HUES6 (cell line): ENCODE measurements at regions not wholly inside any gene's neighbourhood (a gene's known extent, or its start where the extent isn't known, plus 50 kb on each side); places are given as distances from the start of the nearest gene placed in this dataset.
"Not testable (repeated sequence)": the region's sequence is repeated elsewhere in the genome, so short reads cannot be mapped to it uniquely, and the experiment has no call there.

Source experiments
- H3K27ac ChIP-seq: 2 replicates; pipeline ENCODE4 v1.7.0; 2013; ENCODE audit warnings: low read depth, mild to moderate bottlenecking, low read length, inconsistent platforms
- H3K27me3 ChIP-seq: 2 replicates; pipeline ENCODE4 v1.6.1; 2013; ENCODE audit warnings: low read length; ENCODE audit not compliant: control insufficient read depth, insufficient read depth
- H3K36me3 ChIP-seq: 2 replicates; pipeline ENCODE4 v1.6.1; 2013; ENCODE audit warnings: low read length; ENCODE audit not compliant: control insufficient read depth, insufficient read depth
- H3K4me1 ChIP-seq: 2 replicates; pipeline ENCODE4 v1.6.1; 2013; ENCODE audit warnings: low read length; ENCODE audit not compliant: control insufficient read depth, insufficient read depth
- H3K4me3 ChIP-seq: 2 replicates; pipeline ENCODE4 v1.5.1; 2013; ENCODE audit warnings: low read depth, low read length
- H3K9ac ChIP-seq: one replicate; pipeline ENCODE4 v1.6.1; 2013; ENCODE audit warnings: mild to moderate bottlenecking, low read length
- H3K9me3 ChIP-seq: 2 replicates; pipeline ENCODE4 v1.6.1; 2013; ENCODE audit warnings: low read depth, low read length; ENCODE audit not compliant: control insufficient read depth, insufficient read depth

GRCh38 chr3:164419220-164419619, 659.1 kb downstream of the SI start:
- no peak overlapping the region for H3K4me3 ChIP-seq
- no peaks in the 10 kb centered on the region for H3K9me3 ChIP-seq
- no peaks in the 10 kb centered on the region for H3K4me1 ChIP-seq
- H3K36me3 ChIP-seq, result no peaks in the 10 kb centered on the region
- H3K9ac ChIP-seq, result no peak overlapping the region
- H3K27me3 ChIP-seq, result no peaks in the 10 kb centered on the region
- no peak overlapping the region for H3K27ac ChIP-seq

- H3K27ac ChIP-seq, result no peak overlapping the region
- no peak overlapping the region for H3K4me3 ChIP-seq
- H3K4me1 ChIP-seq, result no peaks in the 10 kb centered on the region
- no peaks in the 10 kb centered on the region for H3K36me3 ChIP-seq
- no peaks in the 10 kb centered on the region for H3K9me3 ChIP-seq
- H3K9ac ChIP-seq, result no peak overlapping the region
- no peaks in the 10 kb centered on the region for H3K27me3 ChIP-seq
Measured at GRCh38 chr3:164418414-164418813, 659.9 kb downstream of the SI start.

- no peak overlapping the region for H3K27ac ChIP-seq
- H3K4me3 ChIP-seq, result no peak overlapping the region
- no peaks in the 10 kb centered on the region for H3K9me3 ChIP-seq
- H3K9ac ChIP-seq, result no peak overlapping the region
- no peaks in the 10 kb centered on the region for H3K36me3 ChIP-seq
- no peaks in the 10 kb centered on the region for H3K27me3 ChIP-seq
- no peaks in the 10 kb centered on the region for H3K4me1 ChIP-seq
Measured at GRCh38 chr3:164417955-164418354, 660.3 kb downstream of the SI start.

GRCh38 chr3:164416491-164417222, 661.6 kb downstream of the SI start:
- Histone ChIP-seq H3K9me3 (no peaks in the 10 kb centered on the region), H3K36me3 (no peaks in the 10 kb centered on the region), H3K27ac (no peak overlapping the region), H3K4me1 (no peaks in the 10 kb centered on the region), H3K4me3 (no peak overlapping the region), H3K27me3 (no peaks in the 10 kb centered on the region), H3K9ac (no peak overlapping the region)

- peaks cover 5% of the 10 kb centered on the region; the same call in 1 of the 2 replicates for H3K4me1 ChIP-seq
Measured at GRCh38 chr3:164408326-164408725, 670.0 kb downstream of the SI start.

GRCh38 chr3:164407111-164407510, 671.2 kb downstream of the SI start:
- peaks cover 5% of the 10 kb centered on the region; the same call in 1 of the 2 replicates for H3K4me1 ChIP-seq
- H3K9ac ChIP-seq, result no peak overlapping the region
- no peaks in the 10 kb centered on the region for H3K27me3 ChIP-seq
- H3K36me3 ChIP-seq, result no peaks in the 10 kb centered on the region
- no peak overlapping the region for H3K4me3 ChIP-seq
- H3K27ac ChIP-seq, result no peak overlapping the region
- no peaks in the 10 kb centered on the region for H3K9me3 ChIP-seq

More at GRCh38 chr3:164408326-164408725, 670.0 kb downstream of the SI start:
- H3K27ac ChIP-seq, result no peak overlapping the region
- no peaks in the 10 kb centered on the region for H3K9me3 ChIP-seq
- no peak overlapping the region for H3K4me3 ChIP-seq
- H3K9ac ChIP-seq, result no peak overlapping the region
- H3K36me3 ChIP-seq, result no peaks in the 10 kb centered on the region
- no peaks in the 10 kb centered on the region for H3K27me3 ChIP-seq

- no peak overlapping the region for H3K27ac ChIP-seq
- H3K9me3 ChIP-seq, result no peaks in the 10 kb centered on the region
- no peak overlapping the region for H3K9ac ChIP-seq
- H3K27me3 ChIP-seq, result no peaks in the 10 kb centered on the region
- peaks cover 5% of the 10 kb centered on the region; the same call in 1 of the 2 replicates for H3K4me1 ChIP-seq
- H3K4me3 ChIP-seq, result no peak overlapping the region
- no peaks in the 10 kb centered on the region for H3K36me3 ChIP-seq
Measured at GRCh38 chr3:164406281-164406680, 672.0 kb downstream of the SI start.

- no peaks in the 10 kb centered on the region for H3K9me3 ChIP-seq
- H3K9ac ChIP-seq, result no peak overlapping the region
- H3K27ac ChIP-seq, result no peak overlapping the region
- H3K36me3 ChIP-seq, result no peaks in the 10 kb centered on the region
- peaks cover 5% of the 10 kb centered on the region; the same call in 1 of the 2 replicates for H3K4me1 ChIP-seq
- H3K27me3 ChIP-seq, result no peaks in the 10 kb centered on the region
- no peak overlapping the region for H3K4me3 ChIP-seq
Measured at GRCh38 chr3:164401923-164402322, 676.4 kb downstream of the SI start.

GRCh38 chr3:164401440-164401839, 676.9 kb downstream of the SI start:
- H3K27me3 ChIP-seq, H3K4me3 ChIP-seq, H3K27ac ChIP-seq, H3K36me3 ChIP-seq, H3K4me1 ChIP-seq, H3K9me3 ChIP-seq, H3K9ac ChIP-seq: not testable (repeated sequence)

- H3K9ac ChIP-seq, result no peak overlapping the region
- H3K36me3 ChIP-seq, result no peaks in the 10 kb centered on the region
- no peak overlapping the region for H3K4me3 ChIP-seq
- no peaks in the 10 kb centered on the region for H3K27me3 ChIP-seq
- H3K9me3 ChIP-seq, result no peaks in the 10 kb centered on the region
- H3K27ac ChIP-seq, result no peak overlapping the region
- H3K4me1 ChIP-seq, result peaks cover 3% of the 10 kb centered on the region; the same call in 1 of the 2 replicates
Measured at GRCh38 chr3:164397462-164397861, 680.8 kb downstream of the SI start.

- H3K9me3 ChIP-seq, result peaks cover 5% of the 10 kb centered on the region
- no peaks in the 10 kb centered on the region for H3K36me3 ChIP-seq
- H3K4me3 ChIP-seq, result no peak overlapping the region
- no peak overlapping the region for H3K9ac ChIP-seq
- no peak overlapping the region for H3K27ac ChIP-seq
- no peaks in the 10 kb centered on the region for H3K27me3 ChIP-seq
- peaks cover 3% of the 10 kb centered on the region; the same call in 1 of the 2 replicates for H3K4me1 ChIP-seq
Measured at GRCh38 chr3:164393171-164393570, 685.1 kb downstream of the SI start.
